ENCODE measurements at regions not wholly inside any gene's neighbourhood (a gene's known extent, or its start where the extent isn't known, plus 50 kb on each side); places are given as distances from the start of the nearest gene placed in this dataset.

DNA sequence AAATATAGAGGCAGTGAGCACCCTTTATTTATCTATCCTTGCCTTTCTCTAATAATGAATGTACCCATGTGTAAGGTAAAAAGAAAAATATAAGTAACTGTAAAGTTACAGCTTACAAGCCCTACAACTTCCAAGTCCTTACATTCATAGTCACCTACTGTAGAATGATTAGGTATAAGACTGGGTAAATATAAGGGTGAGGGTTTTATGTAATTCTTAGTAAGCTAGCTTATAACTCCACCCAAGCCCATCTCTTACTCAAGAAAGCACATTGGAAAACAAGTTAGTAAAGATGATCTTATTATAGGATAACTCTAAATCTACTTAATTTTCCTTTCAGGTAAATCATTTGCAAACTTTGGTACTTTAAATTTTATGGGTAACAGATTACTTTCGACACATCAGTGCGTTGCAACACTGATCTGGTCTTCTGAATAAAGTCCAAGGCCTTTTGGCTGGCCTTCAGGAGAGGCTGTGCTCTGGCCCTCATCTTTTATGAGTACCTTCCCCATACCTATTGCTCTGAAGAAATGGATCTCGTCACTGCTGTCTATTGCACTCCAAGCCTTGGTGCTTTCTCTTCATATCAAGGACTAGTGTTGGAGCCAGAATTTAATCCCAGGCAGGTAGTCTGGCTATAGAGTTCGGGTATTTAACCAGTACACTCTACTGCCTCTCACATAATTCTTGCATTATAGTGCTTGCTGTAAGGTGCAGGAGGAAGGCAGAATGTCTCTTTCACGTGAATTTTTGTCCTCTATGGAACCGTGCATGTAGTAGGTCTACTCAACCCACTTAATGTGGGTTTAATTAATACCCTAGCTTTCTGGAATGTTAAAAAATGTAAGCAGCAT, 443.6 kb upstream of the AR start:
- ChIA-PET CTCF (no interaction called here), POLR2A (no interaction called here)
- Histone ChIP-seq H3K36me3 (ENCODE audit: control insufficient read depth, insufficient read depth, low read length) (no peaks in the 10 kb centered on the region), H3K27me3 (ENCODE audit: control insufficient read depth, insufficient read depth, low read length) (no peaks in the 10 kb centered on the region), H3K4me3 (ENCODE audit: low read depth, low read length) (no peak overlapping the region)
- TF ChIP-seq, protein P1, sequence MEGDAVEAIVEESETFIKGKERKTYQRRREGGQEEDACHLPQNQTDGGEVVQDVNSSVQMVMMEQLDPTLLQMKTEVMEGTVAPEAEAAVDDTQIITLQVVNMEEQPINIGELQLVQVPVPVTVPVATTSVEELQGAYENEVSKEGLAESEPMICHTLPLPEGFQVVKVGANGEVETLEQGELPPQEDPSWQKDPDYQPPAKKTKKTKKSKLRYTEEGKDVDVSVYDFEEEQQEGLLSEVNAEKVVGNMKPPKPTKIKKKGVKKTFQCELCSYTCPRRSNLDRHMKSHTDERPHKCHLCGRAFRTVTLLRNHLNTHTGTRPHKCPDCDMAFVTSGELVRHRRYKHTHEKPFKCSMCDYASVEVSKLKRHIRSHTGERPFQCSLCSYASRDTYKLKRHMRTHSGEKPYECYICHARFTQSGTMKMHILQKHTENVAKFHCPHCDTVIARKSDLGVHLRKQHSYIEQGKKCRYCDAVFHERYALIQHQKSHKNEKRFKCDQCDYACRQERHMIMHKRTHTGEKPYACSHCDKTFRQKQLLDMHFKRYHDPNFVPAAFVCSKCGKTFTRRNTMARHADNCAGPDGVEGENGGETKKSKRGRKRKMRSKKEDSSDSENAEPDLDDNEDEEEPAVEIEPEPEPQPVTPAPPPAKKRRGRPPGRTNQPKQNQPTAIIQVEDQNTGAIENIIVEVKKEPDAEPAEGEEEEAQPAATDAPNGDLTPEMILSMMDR (IDR thresholded peaks at IDR 0.05; ENCODE audit: insufficient read depth, low read depth, low read length), result no peak
- DNase-seq (ENCODE audit: low read depth), result no peak

DNA sequence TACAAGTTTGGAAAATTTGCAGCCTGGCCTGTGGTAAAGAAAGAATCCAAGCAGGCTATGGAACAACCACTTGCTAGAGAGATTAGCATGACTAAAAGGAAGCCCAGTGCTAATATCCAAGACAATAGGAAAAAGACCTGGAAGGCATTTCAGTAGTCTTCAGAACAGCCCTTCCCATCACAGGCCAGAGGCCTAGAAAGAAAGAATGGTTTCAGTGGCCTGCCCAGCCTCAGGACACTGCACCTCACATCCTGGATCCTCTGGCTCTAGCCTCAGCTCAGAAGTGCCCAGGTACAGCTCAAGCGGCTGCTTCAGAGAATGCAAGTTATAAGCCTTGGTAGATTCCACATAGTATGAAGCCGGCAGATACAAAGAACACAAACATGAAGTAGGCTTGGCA, 449.8 kb upstream of the AR start:
- Histone ChIP-seq H3K36me3 (ENCODE audit: control insufficient read depth, insufficient read depth, low read length) (no peaks in the 10 kb centered on the region), H3K4me3 (ENCODE audit: low read depth, low read length) (no peak overlapping the region), H3K27me3 (ENCODE audit: control insufficient read depth, insufficient read depth, low read length) (no peaks in the 10 kb centered on the region)
- TF ChIP-seq, protein P1 (IDR thresholded peaks at IDR 0.05; ENCODE audit: insufficient read depth, low read depth, low read length), result no peak
- CTCF ChIA-PET, result no interaction called here
- POLR2A ChIA-PET, result no interaction called here
- no peak for DNase-seq (ENCODE audit: low read depth)

DNA sequence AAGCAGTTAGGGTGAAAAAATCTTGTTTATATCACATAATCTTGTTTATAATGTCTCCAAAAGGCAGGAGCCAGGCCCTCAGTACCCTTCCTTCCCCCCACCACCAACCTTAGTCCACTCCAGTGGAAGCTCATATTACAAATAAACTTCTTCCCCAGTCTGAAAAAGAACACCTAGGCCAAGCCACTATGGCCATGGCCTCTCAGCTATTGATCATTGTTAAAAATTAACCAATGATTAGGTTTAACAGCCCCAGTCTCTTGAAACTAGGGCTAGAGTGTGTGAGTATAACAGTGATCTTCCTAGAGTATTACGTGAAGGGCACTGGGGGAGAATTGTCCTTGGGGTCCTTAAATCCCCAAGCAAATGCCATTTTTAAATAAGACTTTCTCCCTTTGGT, 411.9 kb upstream of the EDA2R start:
- H3K36me3 ChIP-seq (ENCODE audit: control insufficient read depth, insufficient read depth, low read length), result no peaks in the 10 kb centered on the region
- DNase-seq (ENCODE audit: low read depth), result no peak
- H3K27me3 ChIP-seq (ENCODE audit: control insufficient read depth, insufficient read depth, low read length), result no peaks in the 10 kb centered on the region
- POLR2A ChIA-PET, result no interaction called here
- TF ChIP-seq, protein P1 (IDR thresholded peaks at IDR 0.05; ENCODE audit: insufficient read depth, low read depth, low read length), result no peak
- CTCF ChIA-PET, result no interaction called here
- no peak overlapping the region for H3K4me3 ChIP-seq (ENCODE audit: low read depth, low read length)

DNA sequence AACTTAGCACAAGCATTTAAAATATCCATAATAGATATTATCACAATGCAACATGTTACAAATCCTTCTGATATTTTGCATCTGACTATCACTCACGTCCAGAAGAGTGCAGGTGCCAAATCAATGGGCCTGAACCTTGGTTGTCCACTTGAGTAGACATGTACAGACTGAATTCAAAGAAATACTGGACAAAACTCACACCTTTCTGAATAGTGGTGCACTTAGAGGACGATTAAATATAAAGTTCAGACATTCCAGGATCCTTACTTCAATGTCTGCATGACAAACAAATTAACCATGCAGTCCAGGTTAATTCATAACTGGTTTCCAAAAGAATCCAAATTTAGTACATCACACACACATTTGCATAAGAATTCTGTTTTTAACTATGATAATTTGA, 406.0 kb upstream of the EDA2R start:
- POLR2A ChIA-PET, result no interaction called here
- TF ChIP-seq, protein P1 (IDR thresholded peaks at IDR 0.05; ENCODE audit: insufficient read depth, low read depth, low read length), result no peak
- Histone ChIP-seq H3K36me3 (ENCODE audit: control insufficient read depth, insufficient read depth, low read length) (no peaks in the 10 kb centered on the region), H3K4me3 (ENCODE audit: low read depth, low read length) (no peak overlapping the region), H3K27me3 (ENCODE audit: control insufficient read depth, insufficient read depth, low read length) (no peaks in the 10 kb centered on the region)
- DNase-seq (ENCODE audit: low read depth), result no peak
- CTCF ChIA-PET, result no interaction called here

DNA sequence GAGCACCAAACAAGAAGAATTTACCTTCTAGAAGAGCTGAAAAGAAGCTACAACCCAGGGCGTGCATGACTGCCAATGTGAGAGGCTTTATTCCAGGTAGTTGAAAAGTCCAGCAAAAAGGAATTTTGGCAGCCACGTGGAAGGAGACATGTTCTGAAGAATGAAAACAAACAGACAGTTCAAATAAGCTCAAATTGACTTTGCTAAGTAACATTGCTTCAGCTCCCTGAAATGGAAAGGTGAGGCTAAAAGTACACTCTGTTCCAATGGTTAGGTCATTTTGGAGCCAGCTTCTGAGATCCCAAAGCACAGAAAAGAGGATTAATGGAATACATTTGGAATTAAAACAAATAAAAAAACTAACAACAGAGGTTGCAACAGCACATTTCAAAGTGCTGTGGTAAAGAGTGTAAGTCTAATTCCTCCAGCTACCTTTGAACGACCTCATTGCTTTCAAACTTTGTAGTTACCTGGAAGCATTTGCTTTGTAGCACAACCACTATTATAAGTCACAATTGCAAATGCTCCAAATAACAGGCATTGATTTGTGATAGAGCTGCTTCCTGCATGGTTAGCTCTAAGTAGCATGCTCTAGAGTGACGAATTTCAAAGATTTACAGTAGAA, 405.3 kb upstream of the EDA2R start:
- CTCF ChIA-PET, result no interaction called here

More for the DNA sequence above, 405.3 kb upstream of the EDA2R start:
- H3K27me3 ChIP-seq (ENCODE audit: control insufficient read depth, insufficient read depth, low read length), result no peaks in the 10 kb centered on the region
- no peak overlapping the region for H3K4me3 ChIP-seq (ENCODE audit: low read depth, low read length)
- no peak for DNase-seq (ENCODE audit: low read depth)
- TF ChIP-seq, protein P1 (IDR thresholded peaks at IDR 0.05; ENCODE audit: insufficient read depth, low read depth, low read length), result no peak
- H3K36me3 ChIP-seq (ENCODE audit: control insufficient read depth, insufficient read depth, low read length), result no peaks in the 10 kb centered on the region
- POLR2A ChIA-PET, result no interaction called here

Measured in BJ (cell line).